ENCODE measurements at regions not wholly inside any gene's neighbourhood (a gene's known extent, or its start where the extent isn't known, plus 50 kb on each side); places are given as distances from the start of the nearest gene placed in this dataset.

- Histone ChIP-seq H3K4me3 (ENCODE audit: low read length) (no peak overlapping the region), H3K4me1 (ENCODE audit: control insufficient read depth, insufficient read depth, low read length) (peaks cover 12% of the 10 kb centered on the region), H3K27me3 (replicated peaks; ENCODE audit: control insufficient read depth, insufficient read depth, low read length) (no peaks in the 10 kb centered on the region), H3K9ac (ENCODE audit: low read length) (no peak overlapping the region), H3K9me3 (ENCODE audit: control insufficient read depth, low read length) (no peaks in the 10 kb centered on the region), H3K36me3 (ENCODE audit: control insufficient read depth, insufficient read depth, low read length, severe bottlenecking) (no peaks in the 10 kb centered on the region)
- DNase-seq (ENCODE audit: low read depth), result no peak
Observed at GRCh38 chr15:95970326-95970725, 360.2 kb upstream of the NR2F2 start.

DNA sequence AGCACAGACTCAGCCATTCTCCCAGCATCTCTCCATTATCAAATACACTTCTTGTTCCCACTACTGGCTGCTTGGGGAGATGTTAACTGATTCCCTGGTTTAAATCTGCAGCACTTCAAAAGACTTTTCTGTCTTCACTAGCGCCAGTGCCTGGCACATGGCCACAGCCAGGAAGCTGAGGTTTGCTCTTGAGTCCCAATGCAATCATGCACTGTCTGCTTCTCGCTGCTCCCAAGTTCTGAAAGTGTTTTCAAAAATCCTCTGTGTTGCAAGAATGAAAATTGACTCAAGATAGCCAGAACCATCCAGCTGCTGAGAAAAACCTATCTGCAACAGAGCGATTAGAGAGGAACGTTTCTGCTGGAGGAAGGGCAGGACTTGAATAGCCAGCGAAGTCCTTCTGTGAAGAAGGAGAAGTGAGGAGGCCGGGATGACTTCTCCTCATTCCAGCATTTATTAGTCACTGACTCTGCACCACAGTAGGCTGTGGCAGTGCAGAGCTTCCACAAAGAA, 358.4 kb upstream of the NR2F2 start:
- Histone ChIP-seq H3K9me3 (ENCODE audit: control insufficient read depth, low read length) (no peaks in the 10 kb centered on the region), H3K27me3 (replicated peaks; ENCODE audit: control insufficient read depth, insufficient read depth, low read length) (no peaks in the 10 kb centered on the region), H3K36me3 (ENCODE audit: control insufficient read depth, insufficient read depth, low read length, severe bottlenecking) (no peaks in the 10 kb centered on the region), H3K4me3 (ENCODE audit: low read length) (peak overlapping the region; percentile 47), H3K4me1 (ENCODE audit: control insufficient read depth, insufficient read depth, low read length) (peaks cover 12% of the 10 kb centered on the region), H3K9ac (ENCODE audit: low read length) (no peak overlapping the region)
- DNase-seq (ENCODE audit: low read depth), result peak; percentile 85

DNA sequence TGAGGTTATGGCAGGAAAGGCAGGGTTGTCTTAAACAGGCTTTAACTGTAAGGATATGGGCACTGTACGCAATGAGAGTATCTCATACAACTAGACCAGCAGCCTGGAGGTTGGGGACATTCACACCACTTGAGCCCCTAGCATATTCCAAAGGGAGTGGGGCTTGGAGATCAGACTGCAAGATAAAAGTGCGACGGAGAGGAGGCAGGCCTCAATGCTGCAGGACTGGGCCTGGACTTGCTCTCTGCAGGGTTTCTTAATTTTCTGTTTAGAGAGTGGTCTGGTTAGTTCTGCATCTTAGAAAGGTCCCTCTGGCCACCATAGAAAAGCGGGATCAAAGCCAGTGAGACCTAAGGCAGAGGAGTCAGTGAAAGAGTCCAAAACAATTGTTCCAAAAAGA, 357.7 kb upstream of the NR2F2 start:
- DNase-seq (ENCODE audit: low read depth), result no peak
- H3K4me3 ChIP-seq (ENCODE audit: low read length), result peak overlapping the region; percentile 47
- no peaks in the 10 kb centered on the region for H3K27me3 ChIP-seq (replicated peaks; ENCODE audit: control insufficient read depth, insufficient read depth, low read length)
- H3K9me3 ChIP-seq (ENCODE audit: control insufficient read depth, low read length), result no peaks in the 10 kb centered on the region
- H3K36me3 ChIP-seq (ENCODE audit: control insufficient read depth, insufficient read depth, low read length, severe bottlenecking), result no peaks in the 10 kb centered on the region
- H3K4me1 ChIP-seq (ENCODE audit: control insufficient read depth, insufficient read depth, low read length), result peaks cover 12% of the 10 kb centered on the region
- H3K9ac ChIP-seq (ENCODE audit: low read length), result no peak overlapping the region

DNA sequence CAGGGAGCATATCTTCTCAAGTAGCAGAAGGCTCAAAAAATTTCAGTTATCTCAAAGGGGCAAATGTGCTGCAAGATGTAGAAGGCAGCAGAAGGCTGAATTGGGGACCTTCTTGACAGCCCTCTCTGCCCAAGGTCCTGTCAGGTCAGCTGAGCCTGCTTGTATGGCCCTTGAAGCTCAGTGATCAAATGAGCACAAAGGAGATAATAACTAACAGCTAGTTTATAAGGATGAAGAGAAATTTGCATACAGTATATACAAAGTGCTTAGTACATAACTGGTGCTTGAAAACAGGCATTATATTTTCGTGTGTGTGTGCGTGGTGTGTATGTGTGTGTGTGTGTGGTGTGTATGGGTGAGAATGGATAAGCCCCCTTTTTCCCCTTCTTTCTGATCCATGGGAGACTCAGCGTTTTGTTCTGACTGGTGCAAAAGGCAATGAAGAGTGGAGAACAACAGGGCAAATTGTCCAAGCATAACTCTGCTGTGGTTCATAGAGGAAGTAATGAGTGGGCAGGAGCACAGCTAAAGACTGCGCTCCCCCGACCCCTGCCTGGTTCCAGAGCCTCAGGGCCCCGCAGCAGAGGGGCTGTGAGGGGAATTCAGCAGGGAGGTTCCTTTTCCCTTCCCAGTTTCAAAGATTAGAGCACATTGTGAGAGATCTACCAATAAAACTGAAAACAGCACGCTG, 356.8 kb upstream of the NR2F2 start:
- no peaks in the 10 kb centered on the region for H3K27me3 ChIP-seq (replicated peaks; ENCODE audit: control insufficient read depth, insufficient read depth, low read length)
- H3K36me3 ChIP-seq (ENCODE audit: control insufficient read depth, insufficient read depth, low read length, severe bottlenecking), result no peaks in the 10 kb centered on the region
- no peak for DNase-seq (ENCODE audit: low read depth)
- no peak overlapping the region for H3K4me3 ChIP-seq (ENCODE audit: low read length)
- peaks cover 12% of the 10 kb centered on the region for H3K4me1 ChIP-seq (ENCODE audit: control insufficient read depth, insufficient read depth, low read length)
- no peak overlapping the region for H3K9ac ChIP-seq (ENCODE audit: low read length)
- H3K9me3 ChIP-seq (ENCODE audit: control insufficient read depth, low read length), result no peaks in the 10 kb centered on the region

GRCh38 chr15:95975212-95975611, 355.3 kb upstream of the NR2F2 start:
- no peaks in the 10 kb centered on the region for H3K27me3 ChIP-seq (replicated peaks; ENCODE audit: control insufficient read depth, insufficient read depth, low read length)
- DNase-seq (ENCODE audit: low read depth), result no peak
- no peak overlapping the region for H3K4me3 ChIP-seq (ENCODE audit: low read length)
- H3K4me1 ChIP-seq (ENCODE audit: control insufficient read depth, insufficient read depth, low read length), result peaks cover 12% of the 10 kb centered on the region
- no peaks in the 10 kb centered on the region for H3K36me3 ChIP-seq (ENCODE audit: control insufficient read depth, insufficient read depth, low read length, severe bottlenecking)
- no peak overlapping the region for H3K9ac ChIP-seq (ENCODE audit: low read length)
- no peaks in the 10 kb centered on the region for H3K9me3 ChIP-seq (ENCODE audit: control insufficient read depth, low read length)

DNA sequence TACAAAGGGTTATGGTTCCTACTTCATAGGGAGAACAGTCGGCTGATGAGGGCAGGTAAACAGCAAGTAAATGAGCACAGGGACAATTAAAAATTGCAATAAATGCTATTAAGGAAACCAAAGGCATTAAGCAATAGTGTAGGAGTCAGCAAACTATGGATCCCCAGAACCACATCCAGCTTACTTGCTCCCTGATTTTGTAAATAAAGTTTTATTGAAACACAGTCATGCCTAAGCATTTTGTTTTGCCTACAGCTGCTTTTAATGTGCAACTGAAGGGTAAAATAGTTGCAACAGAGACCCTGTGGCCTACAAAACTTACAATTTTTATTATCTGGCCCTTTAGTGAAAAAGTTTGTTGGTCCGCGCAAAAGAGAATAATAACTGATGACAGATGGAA, 351.2 kb upstream of the NR2F2 start:
- Histone ChIP-seq H3K27me3 (replicated peaks; ENCODE audit: control insufficient read depth, insufficient read depth, low read length) (no peaks in the 10 kb centered on the region), H3K9ac (ENCODE audit: low read length) (no peak overlapping the region)
- no peak for DNase-seq (ENCODE audit: low read depth)

DNA sequence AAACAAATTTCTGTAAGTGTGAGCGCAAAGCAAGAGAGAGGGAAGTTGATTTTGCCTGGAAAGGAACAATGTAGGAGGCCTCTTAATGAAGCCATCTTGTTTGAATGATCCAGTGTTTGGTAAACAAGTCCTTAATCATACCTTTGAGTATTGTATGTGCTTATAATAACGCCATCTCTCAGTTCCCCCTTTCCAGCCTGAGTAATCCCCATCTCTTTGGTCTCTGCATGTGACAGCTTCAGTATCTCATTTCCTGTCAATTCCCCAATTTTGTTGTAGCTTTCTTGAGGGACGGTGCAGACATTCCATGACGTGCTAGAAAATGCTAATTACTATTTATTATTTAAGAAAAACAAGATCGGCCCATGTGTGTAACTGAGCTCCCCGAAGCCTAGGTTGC, 349.3 kb upstream of the NR2F2 start:
- Histone ChIP-seq H3K27me3 (replicated peaks; ENCODE audit: control insufficient read depth, insufficient read depth, low read length) (no peaks in the 10 kb centered on the region), H3K9ac (ENCODE audit: low read length) (no peak overlapping the region)
- DNase-seq (ENCODE audit: low read depth), result no peak

More for the DNA sequence above, 351.2 kb upstream of the NR2F2 start:
- no peaks in the 10 kb centered on the region for H3K9me3 ChIP-seq (ENCODE audit: control insufficient read depth, low read length)
- no peaks in the 10 kb centered on the region for H3K4me1 ChIP-seq (ENCODE audit: control insufficient read depth, insufficient read depth, low read length)
- no peak overlapping the region for H3K4me3 ChIP-seq (ENCODE audit: low read length)
- no peaks in the 10 kb centered on the region for H3K36me3 ChIP-seq (ENCODE audit: control insufficient read depth, insufficient read depth, low read length, severe bottlenecking)

GRCh38 chr15:95987299-95987698, 343.2 kb upstream of the NR2F2 start:
- no peaks in the 10 kb centered on the region for H3K27me3 ChIP-seq (replicated peaks; ENCODE audit: control insufficient read depth, insufficient read depth, low read length)
- no peak overlapping the region for H3K9ac ChIP-seq (ENCODE audit: low read length)
- H3K4me1 ChIP-seq (ENCODE audit: control insufficient read depth, insufficient read depth, low read length), result peaks cover 8% of the 10 kb centered on the region
- H3K4me3 ChIP-seq (ENCODE audit: low read length), result no peak overlapping the region
- H3K9me3 ChIP-seq (ENCODE audit: control insufficient read depth, low read length), result no peaks in the 10 kb centered on the region
- no peak for DNase-seq (ENCODE audit: low read depth)
- no peaks in the 10 kb centered on the region for H3K36me3 ChIP-seq (ENCODE audit: control insufficient read depth, insufficient read depth, low read length, severe bottlenecking)

More for the DNA sequence above, 349.3 kb upstream of the NR2F2 start:
- H3K4me3 ChIP-seq (ENCODE audit: low read length), result no peak overlapping the region
- no peaks in the 10 kb centered on the region for H3K36me3 ChIP-seq (ENCODE audit: control insufficient read depth, insufficient read depth, low read length, severe bottlenecking)
- H3K4me1 ChIP-seq (ENCODE audit: control insufficient read depth, insufficient read depth, low read length), result no peaks in the 10 kb centered on the region
- no peaks in the 10 kb centered on the region for H3K9me3 ChIP-seq (ENCODE audit: control insufficient read depth, low read length)

DNA sequence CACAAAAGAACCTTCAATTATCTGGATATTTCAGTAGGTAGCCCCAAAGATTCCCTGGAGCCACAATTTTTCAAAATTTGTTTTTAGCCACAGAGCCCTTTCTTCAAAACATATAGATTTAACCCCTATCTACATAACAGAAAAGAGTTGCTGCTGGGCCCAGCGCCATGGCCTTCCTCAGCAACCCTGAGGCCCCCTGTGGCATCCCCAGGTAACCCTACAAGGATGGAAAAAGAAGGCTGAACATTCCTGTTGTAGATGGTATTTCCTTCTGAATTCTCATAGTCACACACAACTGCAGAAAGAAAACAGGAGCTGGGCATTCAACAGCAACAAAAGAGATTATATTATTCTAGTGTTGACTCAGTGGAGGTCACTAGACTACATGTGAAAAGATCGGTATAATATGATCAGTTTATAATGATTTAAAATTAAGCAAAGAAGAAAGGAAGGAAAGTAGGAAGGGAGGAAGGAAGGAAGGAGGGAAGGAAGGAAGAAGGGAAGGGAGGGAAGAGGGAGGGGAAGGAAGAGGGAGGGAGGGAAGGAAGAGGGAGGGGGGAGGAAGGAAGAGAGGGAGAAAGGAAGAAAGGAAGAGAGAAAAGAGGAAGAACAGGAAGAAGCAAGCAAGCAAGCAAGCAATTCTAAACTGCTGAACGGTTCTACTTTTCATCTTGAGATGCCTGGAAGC, 342.5 kb upstream of the NR2F2 start:
- Histone ChIP-seq H3K9ac (ENCODE audit: low read length) (no peak overlapping the region), H3K36me3 (ENCODE audit: control insufficient read depth, insufficient read depth, low read length, severe bottlenecking) (no peaks in the 10 kb centered on the region), H3K4me1 (ENCODE audit: control insufficient read depth, insufficient read depth, low read length) (peaks cover 8% of the 10 kb centered on the region), H3K9me3 (ENCODE audit: control insufficient read depth, low read length) (no peaks in the 10 kb centered on the region), H3K4me3 (ENCODE audit: low read length) (no peak overlapping the region), H3K27me3 (replicated peaks; ENCODE audit: control insufficient read depth, insufficient read depth, low read length) (no peaks in the 10 kb centered on the region)
- no peak for DNase-seq (ENCODE audit: low read depth)

GRCh38 chr15:95988574-95988887, 342.0 kb upstream of the NR2F2 start:
- no peaks in the 10 kb centered on the region for H3K27me3 ChIP-seq (replicated peaks; ENCODE audit: control insufficient read depth, insufficient read depth, low read length)
- DNase-seq (ENCODE audit: low read depth), result peak; percentile 68
- peaks cover 8% of the 10 kb centered on the region for H3K4me1 ChIP-seq (ENCODE audit: control insufficient read depth, insufficient read depth, low read length)
- no peaks in the 10 kb centered on the region for H3K9me3 ChIP-seq (ENCODE audit: control insufficient read depth, low read length)
- H3K36me3 ChIP-seq (ENCODE audit: control insufficient read depth, insufficient read depth, low read length, severe bottlenecking), result no peaks in the 10 kb centered on the region
- no peak overlapping the region for H3K9ac ChIP-seq (ENCODE audit: low read length)
- no peak overlapping the region for H3K4me3 ChIP-seq (ENCODE audit: low read length)

DNA sequence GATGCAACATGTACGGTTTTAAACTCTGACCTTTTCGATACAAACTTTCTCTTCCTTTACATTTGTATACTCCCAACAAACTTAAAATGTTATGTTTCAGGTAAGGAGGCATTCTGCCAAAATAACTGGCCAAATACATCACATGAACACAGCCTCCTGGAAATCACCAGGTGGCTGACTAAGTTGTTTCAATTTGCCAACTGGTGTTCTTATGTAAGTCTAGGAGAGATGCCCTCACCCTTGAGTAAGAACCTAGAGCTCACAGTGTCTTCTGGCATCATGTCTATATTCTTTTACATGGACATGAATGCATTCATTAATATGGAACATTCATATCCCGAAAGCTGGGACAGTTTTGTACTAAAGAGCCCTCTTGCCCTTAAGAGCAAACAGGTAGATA, 341.1 kb upstream of the NR2F2 start:
- Histone ChIP-seq H3K9ac (ENCODE audit: low read length) (no peak overlapping the region), H3K9me3 (ENCODE audit: control insufficient read depth, low read length) (no peaks in the 10 kb centered on the region), H3K27me3 (replicated peaks; ENCODE audit: control insufficient read depth, insufficient read depth, low read length) (no peaks in the 10 kb centered on the region), H3K36me3 (ENCODE audit: control insufficient read depth, insufficient read depth, low read length, severe bottlenecking) (no peaks in the 10 kb centered on the region), H3K4me1 (ENCODE audit: control insufficient read depth, insufficient read depth, low read length) (peaks cover 8% of the 10 kb centered on the region), H3K4me3 (ENCODE audit: low read length) (no peak overlapping the region)
- no peak for DNase-seq (ENCODE audit: low read depth)

All from adipocyte (in vitro differentiated cells).